ENCODE measurements at regions not wholly inside any gene's neighbourhood (a gene's known extent, or its start where the extent isn't known, plus 50 kb on each side); places are given as distances from the start of the nearest gene placed in this dataset.

DNA sequence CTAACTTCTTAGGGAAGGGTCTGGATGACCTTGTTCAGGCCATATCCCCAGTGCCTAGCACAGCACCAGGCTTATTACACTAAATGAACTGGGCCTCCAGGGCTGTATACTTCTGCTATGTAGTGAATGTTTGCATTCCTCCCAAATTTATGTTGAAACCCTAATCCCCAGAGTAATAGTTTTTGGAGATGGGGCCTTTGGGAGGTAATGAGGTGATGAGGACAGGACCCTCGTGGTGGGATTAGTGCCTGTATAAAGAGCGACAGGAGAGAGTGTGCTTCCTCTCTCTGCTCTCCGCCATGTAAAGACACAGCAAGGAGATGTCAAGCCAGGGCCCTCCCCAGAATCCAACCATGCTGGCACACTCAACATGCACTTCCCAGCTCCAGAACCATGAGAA lies 148.3 kb downstream of the SEC61B start:
- no peaks in the 10 kb centered on the region for H3K36me3 ChIP-seq (ENCODE audit: insufficient read depth)
- no peak overlapping the region for H3K4me2 ChIP-seq
- H4K20me1 ChIP-seq (ENCODE audit: insufficient read depth): no peaks in the 10 kb centered on the region
- TF ChIP-seq, protein P1, sequence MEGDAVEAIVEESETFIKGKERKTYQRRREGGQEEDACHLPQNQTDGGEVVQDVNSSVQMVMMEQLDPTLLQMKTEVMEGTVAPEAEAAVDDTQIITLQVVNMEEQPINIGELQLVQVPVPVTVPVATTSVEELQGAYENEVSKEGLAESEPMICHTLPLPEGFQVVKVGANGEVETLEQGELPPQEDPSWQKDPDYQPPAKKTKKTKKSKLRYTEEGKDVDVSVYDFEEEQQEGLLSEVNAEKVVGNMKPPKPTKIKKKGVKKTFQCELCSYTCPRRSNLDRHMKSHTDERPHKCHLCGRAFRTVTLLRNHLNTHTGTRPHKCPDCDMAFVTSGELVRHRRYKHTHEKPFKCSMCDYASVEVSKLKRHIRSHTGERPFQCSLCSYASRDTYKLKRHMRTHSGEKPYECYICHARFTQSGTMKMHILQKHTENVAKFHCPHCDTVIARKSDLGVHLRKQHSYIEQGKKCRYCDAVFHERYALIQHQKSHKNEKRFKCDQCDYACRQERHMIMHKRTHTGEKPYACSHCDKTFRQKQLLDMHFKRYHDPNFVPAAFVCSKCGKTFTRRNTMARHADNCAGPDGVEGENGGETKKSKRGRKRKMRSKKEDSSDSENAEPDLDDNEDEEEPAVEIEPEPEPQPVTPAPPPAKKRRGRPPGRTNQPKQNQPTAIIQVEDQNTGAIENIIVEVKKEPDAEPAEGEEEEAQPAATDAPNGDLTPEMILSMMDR (conservative IDR thresholded peaks at IDR 0.05; ENCODE audit: low read depth, low read length): no peak
- H3K4me1 ChIP-seq (ENCODE audit: low read depth, poor library complexity, severe bottlenecking): no peaks in the 10 kb centered on the region
- H2AFZ ChIP-seq (ENCODE audit: low read depth): no peak overlapping the region
- no peak overlapping the region for H3K27ac ChIP-seq
- no peaks in the 10 kb centered on the region for H3K79me2 ChIP-seq (ENCODE audit: insufficient read depth, low read depth)
- no peaks in the 10 kb centered on the region for H3K27me3 ChIP-seq (ENCODE audit: insufficient read depth, low read depth)
- no peak overlapping the region for H3K9ac ChIP-seq
- H3K4me3 ChIP-seq (IDR thresholded peaks at IDR 0.05; ENCODE audit: insufficient read depth, low read depth, low read length): no peak overlapping the region

GRCh38 chr9:99371376-99371775 lies 149.3 kb downstream of the SEC61B start:
- Histone ChIP-seq H4K20me1 (ENCODE audit: insufficient read depth) (no peaks in the 10 kb centered on the region), H3K27me3 (ENCODE audit: insufficient read depth, low read depth) (no peaks in the 10 kb centered on the region), H3K4me3 (IDR thresholded peaks at IDR 0.05; ENCODE audit: insufficient read depth, low read depth, low read length) (no peak overlapping the region), H3K27ac (no peak overlapping the region), H3K36me3 (ENCODE audit: insufficient read depth) (no peaks in the 10 kb centered on the region), H2AFZ (ENCODE audit: low read depth) (no peak overlapping the region), H3K4me1 (ENCODE audit: low read depth, poor library complexity, severe bottlenecking) (no peaks in the 10 kb centered on the region), H3K79me2 (ENCODE audit: insufficient read depth, low read depth) (no peaks in the 10 kb centered on the region), H3K4me2 (no peak overlapping the region), H3K9ac (no peak overlapping the region)
- TF ChIP-seq, protein P1 (conservative IDR thresholded peaks at IDR 0.05; ENCODE audit: low read depth, low read length): no peak

DNA sequence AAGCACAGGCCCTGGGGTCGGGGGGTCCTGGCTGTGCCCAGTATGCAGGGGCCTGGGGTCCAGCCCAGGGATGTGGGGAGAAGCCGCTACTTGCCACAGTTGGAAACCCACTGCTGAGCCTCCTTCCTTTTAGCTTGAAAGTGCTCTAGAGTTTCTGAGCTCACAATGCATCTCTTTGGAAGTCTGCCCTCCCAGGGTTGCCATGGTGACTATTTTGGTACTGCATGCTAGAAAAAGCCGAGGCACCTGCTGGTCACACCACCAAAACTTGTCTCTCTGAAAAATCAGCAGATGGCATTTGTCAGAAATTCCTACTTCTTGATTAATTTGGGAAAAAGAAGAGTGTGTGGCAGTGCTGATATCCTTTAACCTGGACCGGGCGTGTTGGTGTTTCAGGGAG lies 151.8 kb downstream of the SEC61B start:
- TF ChIP-seq, protein P1 (conservative IDR thresholded peaks at IDR 0.05; ENCODE audit: low read depth, low read length): no peak

GRCh38 chr9:99374793-99375192 lies 152.7 kb downstream of the SEC61B start:
- no peak overlapping the region for H3K27ac ChIP-seq
- no peak overlapping the region for H3K4me2 ChIP-seq
- TF ChIP-seq, protein P1 (conservative IDR thresholded peaks at IDR 0.05; ENCODE audit: low read depth, low read length): no peak
- H3K4me1 ChIP-seq (ENCODE audit: low read depth, poor library complexity, severe bottlenecking): no peaks in the 10 kb centered on the region
- no peaks in the 10 kb centered on the region for H4K20me1 ChIP-seq (ENCODE audit: insufficient read depth)
- H3K36me3 ChIP-seq (ENCODE audit: insufficient read depth): no peaks in the 10 kb centered on the region
- H3K79me2 ChIP-seq (ENCODE audit: insufficient read depth, low read depth): no peaks in the 10 kb centered on the region
- no peak overlapping the region for H2AFZ ChIP-seq (ENCODE audit: low read depth)
- H3K4me3 ChIP-seq (IDR thresholded peaks at IDR 0.05; ENCODE audit: insufficient read depth, low read depth, low read length): no peak overlapping the region
- H3K27me3 ChIP-seq (ENCODE audit: insufficient read depth, low read depth): no peaks in the 10 kb centered on the region
- H3K9ac ChIP-seq: no peak overlapping the region

More for the DNA sequence above, 151.8 kb downstream of the SEC61B start:
- Histone ChIP-seq H3K27me3 (ENCODE audit: insufficient read depth, low read depth) (no peaks in the 10 kb centered on the region), H3K36me3 (ENCODE audit: insufficient read depth) (no peaks in the 10 kb centered on the region), H3K4me3 (IDR thresholded peaks at IDR 0.05; ENCODE audit: insufficient read depth, low read depth, low read length) (no peak overlapping the region), H3K79me2 (ENCODE audit: insufficient read depth, low read depth) (no peaks in the 10 kb centered on the region), H2AFZ (ENCODE audit: low read depth) (no peak overlapping the region), H3K27ac (no peak overlapping the region), H3K9ac (no peak overlapping the region), H3K4me2 (no peak overlapping the region), H4K20me1 (ENCODE audit: insufficient read depth) (no peaks in the 10 kb centered on the region), H3K4me1 (ENCODE audit: low read depth, poor library complexity, severe bottlenecking) (no peaks in the 10 kb centered on the region)
